IPS DF 4.7 (cell line): ENCODE measurements at regions not wholly inside any gene's neighbourhood (a gene's known extent, or its start where the extent isn't known, plus 50 kb on each side); places are given as distances from the start of the nearest gene placed in this dataset.

ENCODE experiments used
- DNase-seq: peaks from one replicate; pipeline ENCODE4 v3.0.0-alpha.2; 2013; ENCODE audit warnings: low spot score; ENCODE audit errors: extremely low read depth

DNA sequence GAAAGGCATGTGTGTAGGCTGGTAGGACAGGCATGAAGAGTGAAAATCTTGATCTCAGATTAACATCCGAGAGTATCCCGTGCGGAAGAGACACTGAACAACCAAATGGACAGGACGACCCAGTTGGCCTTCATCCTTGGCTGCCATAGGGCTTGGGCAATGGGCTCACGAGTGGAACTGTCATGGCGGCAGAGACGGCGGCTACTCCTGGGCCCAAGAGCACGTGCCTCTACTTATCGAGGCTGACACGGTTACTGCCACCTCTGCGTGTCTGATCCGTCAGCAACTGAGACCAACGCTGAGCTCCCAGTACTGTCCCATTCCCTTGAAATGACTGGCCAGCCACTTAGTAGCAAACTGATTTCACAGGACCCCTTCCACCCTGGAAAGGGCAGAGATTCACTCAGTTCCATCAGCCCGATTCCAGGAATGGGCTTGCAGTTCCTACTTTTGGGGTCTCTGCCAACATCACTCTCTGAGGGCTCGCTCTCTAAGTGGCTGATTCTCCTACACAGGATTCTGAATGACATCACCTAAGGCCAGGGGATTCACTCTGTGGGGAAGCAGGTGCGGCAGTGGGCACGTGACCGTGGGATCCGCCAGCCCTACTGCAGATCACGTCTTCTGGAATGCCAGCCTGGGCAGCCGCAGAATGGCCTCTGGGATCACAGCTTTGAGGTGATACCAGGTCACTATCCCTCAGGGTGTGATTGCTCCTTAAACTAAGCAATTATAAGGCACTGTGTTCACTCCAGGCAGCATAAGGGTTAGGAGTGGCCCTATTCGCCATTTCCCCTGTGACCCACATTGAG is 97.8 kb downstream of the RPS6KA4 start:
- DNase-seq, result no peak

- DNase-seq, result no peak
Observed at GRCh38 chr11:64457416-64458010, 98.2 kb upstream of the SLC22A11 start.

DNA sequence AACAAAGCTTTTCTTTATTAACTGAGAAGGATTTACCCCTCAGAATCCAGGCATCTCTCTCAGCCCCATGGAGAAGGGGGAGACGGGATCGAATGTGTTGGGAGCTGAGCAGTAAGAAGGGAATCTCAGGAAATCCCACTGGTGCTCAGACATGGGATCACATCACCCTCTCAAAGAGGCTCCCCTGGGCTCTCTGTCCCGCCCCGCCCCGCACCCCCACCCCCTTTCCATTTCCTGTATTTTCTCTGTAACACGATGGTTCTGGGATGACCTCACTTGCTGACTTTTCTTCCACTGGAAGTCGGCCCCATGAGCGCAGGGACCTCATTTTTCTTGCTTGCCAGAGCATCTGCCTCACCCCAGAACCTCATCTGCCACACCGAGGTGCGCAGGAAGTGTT is 96.7 kb upstream of the SLC22A11 start:
- no peak for DNase-seq

- DNase-seq, result no peak
Observed at GRCh38 chr11:64459609-64460008, 96.1 kb upstream of the SLC22A11 start.

DNA sequence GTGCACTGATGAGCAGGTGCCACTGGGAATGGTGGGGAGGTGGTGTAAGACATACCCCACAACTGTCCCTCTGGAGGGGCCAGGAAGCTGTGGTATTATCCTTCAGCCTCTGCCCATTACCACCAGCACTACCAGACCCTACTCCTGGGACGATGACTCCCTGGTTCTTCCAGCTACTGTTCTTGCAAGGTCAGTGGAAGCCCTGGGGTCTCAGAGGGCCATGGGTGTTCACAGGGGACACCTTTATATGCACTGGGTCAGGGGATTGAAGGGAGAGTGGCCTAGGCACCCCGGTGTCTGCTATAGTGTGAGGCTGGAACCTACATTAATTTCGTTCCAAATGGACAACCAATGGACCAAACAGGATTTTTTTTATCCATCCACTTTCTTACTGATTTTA is 94.7 kb upstream of the SLC22A11 start:
- no peak for DNase-seq

- no peak for DNase-seq
Observed at GRCh38 chr11:64466115-64466718, 89.5 kb upstream of the SLC22A11 start.

DNA sequence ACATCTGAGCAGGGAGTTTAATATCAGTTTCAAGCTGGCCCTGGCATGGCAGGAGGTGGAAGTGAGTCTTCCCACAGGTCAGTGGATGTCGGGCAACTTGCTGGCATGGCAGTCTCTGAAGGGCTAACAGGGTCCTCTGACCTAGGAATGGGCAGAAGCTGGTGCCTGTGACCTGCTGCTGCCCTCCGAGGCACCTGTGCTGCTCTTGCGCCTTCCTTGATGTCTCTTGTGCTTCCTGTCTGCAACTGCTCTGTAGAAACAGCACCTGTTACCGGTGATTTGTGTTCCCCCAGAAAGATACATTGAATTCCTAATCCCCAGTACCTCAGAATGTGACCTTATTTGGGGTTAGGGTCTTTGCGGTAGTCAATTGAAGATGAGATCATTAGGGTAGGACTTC is 86.5 kb upstream of the SLC22A11 start:
- no peak for DNase-seq

DNA sequence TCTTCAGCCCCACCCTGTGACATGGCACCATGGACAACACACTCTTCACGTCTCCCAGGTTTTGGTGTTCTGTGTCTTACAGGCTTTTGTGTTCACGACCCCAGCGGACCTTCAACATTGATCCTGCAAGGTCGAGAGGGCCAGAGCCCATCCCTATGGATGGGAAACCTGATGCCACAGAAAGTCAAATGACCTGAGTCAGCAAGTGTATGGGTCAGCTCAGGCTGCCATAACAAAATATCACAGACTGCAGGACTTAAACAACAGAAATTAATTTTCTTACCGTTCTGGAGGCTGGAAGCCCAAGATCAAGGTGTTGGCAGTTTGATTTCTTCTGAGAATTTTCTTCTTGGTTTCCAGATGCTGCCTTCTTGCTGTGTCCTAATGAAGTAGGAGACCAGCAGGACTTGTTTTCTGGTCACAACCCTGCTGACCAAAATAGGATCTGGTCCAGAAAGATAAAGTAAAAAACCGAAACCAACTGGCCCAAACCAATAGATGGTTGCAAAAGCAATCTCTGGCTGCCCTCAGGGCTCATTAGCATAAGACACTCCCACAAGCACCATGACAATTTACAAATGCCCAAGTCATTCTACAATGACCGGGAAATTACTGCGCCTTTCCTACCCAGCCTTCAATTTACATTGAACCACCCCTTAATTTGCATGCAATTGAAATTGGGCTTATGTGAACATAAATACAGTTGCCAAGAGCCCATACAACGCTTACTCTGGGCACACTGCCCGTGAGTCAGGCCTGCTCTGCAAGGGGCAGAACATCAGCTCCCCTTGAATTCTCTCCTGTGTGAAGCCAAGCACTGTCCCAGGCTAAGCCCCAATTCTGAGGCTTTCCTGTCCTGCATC is 82.9 kb upstream of the SLC22A11 start:
- DNase-seq, result no peak

GRCh38 chr11:64474680-64475079 is 81.1 kb upstream of the SLC22A11 start:
- DNase-seq, result no peak

DNA sequence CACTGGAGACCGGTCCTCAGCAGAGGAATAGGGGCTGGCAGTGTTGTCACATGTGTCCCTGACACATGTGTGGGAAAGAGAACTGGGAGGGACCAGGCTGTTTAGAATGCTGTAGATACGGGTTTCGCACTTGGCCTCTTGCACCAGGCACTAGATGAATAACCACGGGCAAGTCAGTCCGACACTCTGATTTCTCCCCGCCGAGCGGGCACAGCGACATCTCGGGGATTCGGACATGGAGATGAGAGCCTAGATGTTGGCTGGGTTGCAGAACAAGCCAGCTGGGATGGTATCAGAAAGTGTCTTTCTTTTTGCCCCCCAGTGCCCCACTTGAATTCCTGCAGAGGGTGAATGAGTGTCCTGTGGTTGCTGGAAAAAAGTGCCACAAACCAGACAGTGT is 80.6 kb upstream of the SLC22A11 start:
- no peak for DNase-seq

DNA sequence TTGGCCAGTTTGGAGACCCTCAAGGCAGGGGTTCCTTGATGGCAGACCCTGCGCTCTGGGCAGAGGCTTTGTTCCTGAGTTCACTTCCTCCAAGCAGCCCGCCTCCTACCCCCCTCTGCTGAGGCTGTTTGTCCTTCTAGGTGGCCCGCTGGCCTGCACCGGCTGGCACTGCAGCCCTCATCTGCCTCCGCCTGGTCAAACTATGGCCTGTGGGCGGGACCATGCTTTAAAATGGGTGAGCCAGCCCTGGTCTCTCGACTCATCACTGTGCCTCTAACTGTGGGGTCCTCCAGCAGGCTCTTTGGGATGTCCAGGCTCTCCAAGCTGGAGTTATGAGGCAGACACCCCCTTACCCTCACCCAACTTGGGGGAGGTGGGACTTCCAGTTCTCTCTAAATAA is 78.9 kb upstream of the SLC22A11 start:
- DNase-seq, result no peak

DNA sequence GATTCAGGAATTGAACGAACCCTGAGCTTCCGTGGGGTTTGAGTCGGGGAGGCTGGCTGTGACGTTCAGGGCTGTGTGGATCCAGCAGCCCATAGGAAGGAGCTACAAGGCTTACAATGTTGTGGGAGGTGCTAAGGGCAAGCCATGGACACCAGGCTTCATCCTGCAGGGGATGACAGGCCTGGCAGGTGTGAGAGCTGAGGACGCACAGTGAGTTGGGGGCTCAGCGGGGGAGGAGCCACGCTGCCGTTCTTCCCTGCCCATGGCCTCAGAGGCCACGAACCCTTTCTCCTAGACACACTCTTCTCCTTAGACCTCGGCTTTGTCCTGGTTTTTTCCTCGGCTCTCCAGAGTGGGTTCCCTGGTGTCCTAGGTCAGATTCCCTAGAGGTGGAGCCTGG is 78.1 kb upstream of the SLC22A11 start:
- DNase-seq, result no peak

GRCh38 chr11:64482588-64482987 is 73.2 kb upstream of the SLC22A11 start:
- no peak for DNase-seq

DNA sequence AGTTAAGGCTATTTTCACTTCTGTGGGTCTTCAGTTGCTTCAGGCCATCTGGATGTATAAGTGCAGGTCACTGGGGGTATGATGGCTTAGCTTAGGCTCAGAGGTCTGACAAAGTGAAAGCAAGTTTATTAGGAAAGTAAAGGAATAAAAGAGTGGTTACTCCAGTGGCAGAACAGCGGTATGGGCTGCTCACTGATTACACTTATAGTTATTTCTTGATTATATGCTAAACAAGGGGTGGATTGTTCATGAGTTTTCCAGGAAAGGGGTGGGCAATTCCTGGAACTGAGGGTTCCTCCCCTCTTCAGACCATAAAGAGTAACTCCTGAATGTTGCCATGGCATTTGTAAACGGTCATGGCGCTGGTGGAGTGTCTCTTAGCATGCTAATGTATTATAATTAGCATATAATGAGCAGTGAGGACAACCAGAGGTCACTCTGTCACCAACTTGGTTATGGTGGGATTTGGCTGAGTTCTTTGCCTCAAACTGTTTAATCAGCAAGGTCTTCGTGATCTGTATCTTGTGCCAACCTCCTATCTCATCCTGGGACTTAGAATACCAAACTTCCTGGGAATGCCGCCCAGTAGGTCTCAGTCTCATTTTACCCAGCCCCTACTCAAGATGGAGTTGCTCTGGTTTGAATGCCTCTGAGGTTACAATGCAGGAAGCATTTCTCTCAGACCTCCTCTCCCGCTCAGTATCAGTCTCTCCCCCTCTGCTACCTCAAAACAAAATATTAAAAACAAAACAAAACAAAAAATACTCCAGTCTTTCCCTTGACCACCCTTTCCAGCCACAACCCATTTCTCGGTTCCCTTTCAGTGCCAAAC is 71.3 kb upstream of the SLC22A11 start:
- no peak for DNase-seq

- no peak for DNase-seq
Observed at GRCh38 chr11:64485074-64485473, 70.7 kb upstream of the SLC22A11 start.

DNA sequence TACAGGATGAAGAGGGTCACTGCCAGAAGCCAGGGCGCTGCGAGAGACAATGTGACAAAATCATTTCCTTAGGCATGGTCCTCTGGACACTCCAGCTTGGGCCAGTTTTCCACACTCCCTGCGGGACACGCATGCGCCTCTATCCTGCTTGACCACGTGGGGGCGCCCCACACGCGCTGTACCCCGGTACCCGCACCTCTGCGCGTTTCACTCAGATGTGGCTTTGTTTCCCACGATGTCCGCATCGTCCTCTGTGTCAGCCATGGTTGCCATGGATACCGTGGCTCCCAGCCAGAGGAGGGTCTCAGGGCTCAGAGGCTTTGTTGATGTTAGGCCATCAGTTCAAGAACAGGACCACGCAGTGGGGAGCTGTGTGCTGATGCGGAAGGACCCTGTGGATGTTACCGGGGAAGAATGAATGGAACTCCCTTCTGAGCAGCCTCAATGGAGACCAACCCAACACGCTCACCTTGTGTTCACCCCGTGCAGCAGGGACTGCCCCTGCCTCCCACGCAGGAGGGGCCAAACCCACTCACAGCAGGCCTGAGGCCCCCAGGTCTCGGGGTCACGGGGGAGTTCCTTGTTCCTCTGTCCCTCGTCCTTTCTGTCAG is 65.8 kb upstream of the SLC22A11 start:
- DNase-seq, result peak; percentile 9

DNA sequence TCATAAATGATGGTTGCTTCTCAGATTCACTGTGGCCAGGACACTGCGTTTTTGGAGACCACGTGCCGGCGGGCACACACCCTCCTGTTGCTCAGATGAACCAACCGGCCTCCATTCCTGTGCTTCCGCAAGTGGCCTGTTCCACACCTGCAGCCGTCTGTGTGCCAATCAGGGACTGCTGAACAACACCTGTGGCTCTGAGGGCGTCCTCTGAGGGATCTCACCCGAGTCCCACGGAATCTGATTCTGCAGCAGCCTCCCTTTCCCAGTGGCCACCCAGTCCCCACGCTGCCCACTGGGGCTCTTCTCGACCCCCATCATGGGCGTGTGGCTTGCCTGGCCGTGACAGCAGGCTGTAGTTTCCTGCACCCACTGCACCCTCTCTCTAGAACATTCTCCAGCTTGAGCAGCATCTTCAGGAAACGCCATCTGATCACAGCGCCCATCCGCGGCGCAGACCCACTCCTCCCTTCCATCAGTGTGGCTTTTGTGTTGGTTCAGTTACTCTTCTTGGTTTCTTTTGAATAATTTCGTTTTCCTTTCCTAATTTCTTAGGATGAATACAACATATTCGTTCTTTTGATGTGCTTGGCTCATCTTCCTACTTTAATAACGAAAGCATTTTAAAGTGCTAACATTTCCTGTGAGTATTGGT is 65.1 kb upstream of the SLC22A11 start:
- DNase-seq, result no peak

GRCh38 chr11:64492561-64492960 is 63.2 kb upstream of the SLC22A11 start:
- DNase-seq, result no peak

GRCh38 chr11:64498136-64498535 is 57.6 kb upstream of the SLC22A11 start:
- DNase-seq, result no peak
